HG03378 (cell line): ENCODE measurements at regions not wholly inside any gene's neighbourhood (a gene's known extent, or its start where the extent isn't known, plus 50 kb on each side); places are given as distances from the start of the nearest gene placed in this dataset.

Experiments
- ATAC-seq: cut with Tn5 transposase; IDR thresholded peaks from one replicate; pipeline ENCODE4 v1.9.1; 2021; ENCODE audit warnings: mild to moderate bottlenecking, moderate library complexity; ENCODE audit not compliant: unreplicated experiment

DNA sequence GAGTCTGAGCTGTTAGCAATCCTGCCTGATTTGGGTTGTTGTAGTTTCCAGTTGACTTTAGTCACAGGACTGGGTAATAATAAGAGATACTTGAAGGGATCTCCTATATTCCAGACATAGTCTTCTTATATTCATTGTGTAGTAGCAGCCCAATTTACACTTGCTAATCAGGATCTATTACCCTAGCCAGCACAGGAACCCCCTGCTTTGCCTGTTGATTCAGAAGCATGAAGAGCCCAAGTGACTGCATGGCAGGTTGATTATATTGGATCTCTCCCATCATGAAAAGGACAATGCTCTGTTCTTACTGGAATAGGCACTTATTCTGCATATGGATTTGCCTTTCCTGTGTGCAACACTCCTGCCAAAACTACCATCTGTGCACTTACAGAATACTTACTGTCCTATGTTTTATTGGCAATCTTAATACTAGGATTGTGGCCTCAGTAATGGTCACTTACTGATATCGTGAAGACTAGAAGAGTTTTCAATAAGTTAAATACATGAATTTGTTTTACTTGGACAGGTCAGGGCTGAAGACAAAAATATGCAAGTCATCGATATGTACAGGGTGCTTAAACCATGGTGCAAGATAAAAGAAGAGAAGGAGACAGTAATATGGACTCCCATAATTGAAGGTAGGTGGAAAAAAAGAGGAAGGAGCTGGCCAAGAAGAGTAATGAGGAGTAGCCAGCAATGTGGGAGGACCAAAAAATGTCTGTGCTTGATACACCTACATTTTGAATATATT is 304.1 kb downstream of the MCTP2 start:
- ATAC-seq, result no peak

DNA sequence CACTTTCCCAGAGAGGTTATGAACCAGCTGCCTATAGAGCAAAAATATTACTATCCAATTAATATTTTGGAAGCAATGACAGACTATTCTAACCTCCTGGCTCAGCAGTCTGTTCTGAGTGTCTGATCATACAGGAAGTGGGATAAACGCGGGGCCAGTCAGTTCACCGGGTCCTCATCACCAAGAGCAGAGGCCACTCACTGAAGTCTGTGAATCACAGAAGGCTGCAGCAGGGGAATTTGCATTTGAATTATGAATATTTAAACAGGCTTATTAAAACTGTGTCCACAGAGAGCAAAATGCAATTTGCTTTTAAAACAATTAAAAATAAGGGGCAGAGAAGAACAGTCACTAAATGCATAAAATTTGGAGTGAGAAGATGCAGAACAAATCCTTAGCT is 305.2 kb downstream of the MCTP2 start:
- no peak for ATAC-seq

DNA sequence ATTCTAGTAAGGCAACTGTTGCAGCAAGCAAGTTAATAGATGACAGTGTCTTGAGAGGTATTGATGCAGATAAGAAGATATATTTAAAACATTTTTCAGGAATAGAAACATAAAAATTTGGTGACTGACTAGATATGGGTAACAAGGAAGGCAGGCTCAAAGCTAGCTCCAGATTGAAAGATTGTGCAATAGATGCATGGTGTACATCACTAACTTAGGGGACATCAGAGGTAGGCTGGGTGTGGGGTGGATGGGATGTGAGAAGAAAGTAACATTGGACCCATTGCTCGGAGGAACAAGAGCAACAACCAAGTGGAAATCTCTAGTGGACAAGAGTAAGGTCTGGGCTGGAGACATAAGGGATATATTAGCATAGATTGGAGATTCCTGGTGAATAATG is 306.9 kb downstream of the MCTP2 start:
- ATAC-seq, result no peak

DNA sequence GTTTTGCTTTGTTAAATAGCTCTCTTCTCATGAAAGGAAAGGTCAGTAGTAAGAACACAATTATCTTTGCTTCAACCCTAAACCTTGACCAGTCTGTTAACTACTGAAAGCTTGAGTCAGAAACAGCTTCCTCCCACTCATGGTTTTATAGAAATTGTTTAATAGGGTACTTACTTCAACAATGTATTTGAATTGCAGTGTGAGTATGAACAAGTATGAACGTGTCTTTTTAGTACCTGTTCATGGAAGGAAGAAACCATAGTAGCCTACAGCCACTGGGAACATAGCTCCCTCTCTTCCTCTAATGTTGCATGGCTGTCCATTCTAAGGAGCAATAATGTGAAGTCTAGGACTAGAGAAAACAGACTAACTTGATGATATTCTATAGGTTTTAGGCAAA is 311.0 kb downstream of the MCTP2 start:
- no peak for ATAC-seq

DNA sequence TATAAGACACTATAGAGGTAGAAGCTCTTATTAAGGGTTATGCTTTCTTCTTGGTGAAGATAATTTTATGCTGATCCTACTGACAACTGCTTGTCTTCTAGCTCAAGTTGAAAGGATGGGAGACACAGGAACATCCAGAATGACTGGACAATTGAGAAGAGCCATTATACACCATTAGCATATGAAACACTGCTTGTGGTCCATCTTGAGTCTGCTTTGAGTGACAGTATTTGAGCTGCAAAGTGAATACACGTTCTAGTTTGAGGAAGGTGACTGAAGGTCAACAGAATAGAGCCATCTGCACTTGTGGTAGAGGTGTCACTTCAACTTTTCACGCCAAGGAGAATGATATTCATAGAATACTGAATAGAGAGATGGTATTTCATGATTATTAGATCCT is 315.4 kb downstream of the MCTP2 start:
- ATAC-seq, result no peak

DNA sequence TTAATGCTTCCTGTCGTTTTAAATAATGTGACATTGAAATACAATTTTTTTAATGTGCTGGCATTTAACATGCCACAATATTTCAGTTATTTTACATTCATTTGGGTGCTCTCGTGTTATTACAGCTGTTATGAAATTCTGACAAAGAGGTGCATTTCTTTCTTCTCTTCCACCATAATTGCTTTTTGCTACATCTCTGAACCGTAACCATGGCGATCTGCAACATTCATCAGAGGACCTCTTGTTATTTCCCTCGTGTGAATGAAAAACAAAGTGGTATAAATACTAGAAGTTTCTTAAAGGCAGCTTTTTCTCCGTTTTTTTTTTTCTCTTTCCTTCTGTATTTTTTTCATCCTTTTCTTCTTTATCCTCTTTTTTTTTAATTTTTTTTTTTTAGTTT is 316.4 kb downstream of the MCTP2 start:
- no peak for ATAC-seq

DNA sequence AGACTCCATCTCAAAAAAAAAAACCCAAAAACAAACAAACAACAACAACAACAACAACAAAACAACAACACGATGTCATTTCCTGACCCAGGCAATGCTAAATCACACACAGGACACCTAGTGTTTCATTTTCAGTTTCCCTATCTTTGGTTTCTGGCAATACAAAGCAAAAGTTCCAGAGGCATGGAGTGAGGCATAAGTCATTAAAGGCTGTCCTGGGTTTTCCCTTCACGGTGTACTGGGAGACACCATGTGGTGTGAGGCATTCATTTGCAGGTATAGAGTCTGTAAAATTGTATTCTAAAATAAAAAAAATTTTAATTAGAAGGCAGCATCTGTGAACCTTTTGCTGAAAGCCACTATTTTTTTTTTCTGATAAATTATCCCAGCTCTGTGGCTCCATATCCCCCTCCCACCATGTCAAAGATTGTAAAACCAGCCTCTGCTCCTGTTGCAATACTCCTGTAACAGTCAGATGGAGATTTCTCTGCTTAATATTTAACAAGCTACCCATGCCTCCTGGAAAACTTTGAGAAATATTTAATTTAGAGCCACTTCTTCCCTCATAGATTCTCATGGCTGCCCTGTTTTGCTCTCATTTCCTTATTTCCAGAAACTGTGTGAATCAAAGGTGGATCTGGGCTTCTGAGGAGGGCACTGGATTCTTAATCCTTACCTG is 324.6 kb downstream of the MCTP2 start:
- no peak for ATAC-seq

DNA sequence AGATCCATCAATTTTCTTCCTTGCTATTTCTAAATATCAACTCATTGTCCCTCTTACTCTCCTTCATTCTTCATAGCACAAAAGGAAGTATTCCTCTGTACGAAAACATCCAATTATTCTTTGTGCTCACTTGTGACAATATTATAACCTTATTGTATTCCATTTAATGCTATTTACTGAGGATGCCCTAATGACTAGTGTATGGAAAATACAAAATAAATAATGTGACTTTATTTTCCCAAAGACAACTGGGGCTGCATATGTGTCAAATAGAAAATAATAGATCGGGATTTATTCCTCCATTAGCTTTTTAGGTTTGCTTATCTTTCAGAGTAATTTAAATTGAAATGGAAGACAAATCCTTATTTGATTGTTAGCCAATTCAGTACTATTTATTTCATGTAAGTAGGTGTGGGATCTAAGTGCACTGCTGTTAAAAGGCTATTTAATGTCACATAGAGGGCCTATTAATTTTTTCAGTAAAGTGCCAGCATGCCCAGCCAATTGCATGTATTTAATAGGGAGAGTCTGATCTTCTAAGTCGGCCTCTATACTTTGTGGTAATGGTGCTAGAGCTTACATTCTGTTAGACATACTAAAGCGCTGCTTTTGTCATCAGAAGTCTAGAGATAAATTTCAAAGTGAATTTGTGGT is 329.8 kb downstream of the MCTP2 start:
- no peak for ATAC-seq

DNA sequence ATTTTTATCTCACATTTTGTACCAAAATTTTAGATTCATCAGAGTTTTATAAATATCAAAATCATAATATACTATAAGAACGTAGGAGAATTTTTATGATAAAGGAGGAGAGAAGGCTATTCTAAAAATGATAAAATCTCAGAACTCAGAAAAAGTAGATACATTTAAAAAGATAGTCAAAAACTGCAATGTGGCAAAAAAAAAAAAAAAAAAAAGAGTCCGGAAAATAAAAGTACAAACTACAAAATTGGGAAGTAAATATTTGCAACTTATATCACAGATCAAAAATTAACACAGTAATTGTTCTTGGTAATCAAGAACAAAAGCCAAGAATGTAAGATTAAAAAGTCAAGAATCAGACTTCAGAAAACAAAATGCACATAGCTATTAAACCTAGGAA is 332.1 kb downstream of the MCTP2 start:
- ATAC-seq, result no peak

DNA sequence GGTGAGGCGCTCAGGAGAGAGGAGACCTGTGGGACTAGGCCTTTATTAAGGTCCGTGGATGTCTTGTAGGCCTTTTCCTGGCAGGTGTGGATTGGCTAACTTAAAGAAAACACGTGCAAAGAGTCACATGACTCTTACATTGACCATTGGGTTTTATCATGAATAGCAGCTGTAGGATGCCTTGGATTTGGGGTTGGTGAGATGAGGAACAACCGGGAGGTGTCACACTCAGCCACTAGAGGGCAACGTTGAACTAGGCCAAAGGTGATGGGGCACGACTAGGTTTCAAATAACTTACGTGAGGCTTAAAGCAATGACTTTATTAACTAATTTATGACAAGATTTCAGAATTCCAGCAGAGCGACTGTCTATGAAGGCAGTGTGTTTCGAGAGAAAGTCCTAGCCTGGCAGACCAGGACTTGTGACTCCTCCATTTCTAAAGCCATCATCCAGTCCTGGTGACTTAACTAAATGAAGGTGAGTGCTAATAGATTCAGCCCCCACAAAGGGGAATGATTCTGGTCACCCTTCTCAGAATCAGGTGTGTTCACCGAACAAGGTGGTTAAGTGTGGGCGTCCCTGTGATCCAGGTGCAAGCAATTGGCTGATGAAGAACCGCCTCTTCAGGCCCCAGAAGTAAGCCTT is 345.6 kb downstream of the MCTP2 start:
- peak; percentile 72 for ATAC-seq

DNA sequence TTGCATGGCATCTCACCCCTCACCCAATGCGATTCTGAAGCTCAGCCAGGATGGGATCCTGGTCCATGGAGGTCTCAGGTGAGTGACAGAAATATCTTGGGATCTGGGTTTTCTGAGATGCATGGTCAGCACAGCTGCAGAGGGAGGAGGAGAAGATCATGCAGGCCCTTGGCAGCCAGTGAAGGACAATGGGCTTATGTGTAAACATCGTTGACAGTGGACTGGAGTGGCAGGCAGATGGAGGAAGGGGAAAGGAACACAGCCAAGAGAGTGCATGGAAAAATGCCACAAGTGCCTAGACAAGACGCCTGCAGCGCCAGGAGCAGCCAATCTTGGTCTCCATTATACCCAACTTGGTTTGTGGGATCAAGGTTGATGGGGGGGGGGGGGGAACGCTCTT is 347.9 kb downstream of the MCTP2 start:
- ATAC-seq, result no peak

DNA sequence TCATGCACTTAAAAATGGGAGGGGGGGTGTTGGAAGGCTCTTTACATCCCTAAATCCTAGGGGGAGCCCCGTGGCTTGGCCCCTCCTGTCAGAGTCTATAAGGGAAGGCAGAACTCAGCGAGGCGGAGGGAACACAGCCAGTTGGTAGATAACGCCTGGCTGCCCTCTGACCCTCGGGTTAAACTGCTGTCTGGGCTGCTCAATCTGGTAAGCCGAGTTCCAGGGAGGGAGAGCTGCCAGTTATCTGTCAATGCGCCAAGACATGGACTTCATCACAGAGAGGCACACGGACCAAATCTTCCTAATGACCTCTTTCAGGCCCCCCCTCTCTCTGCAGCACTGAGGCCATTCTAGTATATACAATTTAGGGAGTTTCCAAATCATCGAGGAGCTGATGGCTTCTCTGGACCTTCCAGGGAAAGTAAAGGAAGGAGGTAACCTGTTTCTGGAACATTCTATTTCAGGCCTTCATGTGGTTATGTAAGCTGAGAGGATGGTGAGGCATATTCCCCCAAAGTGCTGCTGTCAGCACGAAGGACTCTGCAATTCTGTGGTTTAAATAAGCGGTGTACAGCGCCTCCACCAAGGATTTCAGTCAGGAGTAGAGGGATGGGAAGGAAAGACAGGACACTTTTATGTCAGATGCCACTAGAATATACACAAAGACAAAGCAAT is 349.0 kb downstream of the MCTP2 start:
- ATAC-seq, result no peak

DNA sequence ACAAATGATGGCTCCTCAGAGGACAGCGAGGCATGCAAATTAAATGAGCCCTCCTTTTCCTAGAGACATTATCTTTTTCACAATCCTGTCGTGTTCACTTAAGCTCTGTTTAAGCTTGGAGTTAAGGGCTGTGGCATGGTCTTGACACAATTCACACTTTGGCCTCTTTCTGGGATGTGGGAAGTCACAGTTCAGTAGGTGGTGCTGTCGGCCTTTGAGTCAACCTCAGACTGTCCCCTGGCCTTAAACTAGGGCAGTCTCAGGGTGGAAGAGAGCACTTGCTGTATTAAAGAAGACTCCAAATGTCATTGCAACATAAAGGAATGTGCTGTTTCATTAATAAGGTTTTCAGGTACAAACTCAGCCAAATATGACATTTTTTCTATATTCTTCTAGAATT is 351.0 kb downstream of the MCTP2 start:
- ATAC-seq, result peak; percentile 41

DNA sequence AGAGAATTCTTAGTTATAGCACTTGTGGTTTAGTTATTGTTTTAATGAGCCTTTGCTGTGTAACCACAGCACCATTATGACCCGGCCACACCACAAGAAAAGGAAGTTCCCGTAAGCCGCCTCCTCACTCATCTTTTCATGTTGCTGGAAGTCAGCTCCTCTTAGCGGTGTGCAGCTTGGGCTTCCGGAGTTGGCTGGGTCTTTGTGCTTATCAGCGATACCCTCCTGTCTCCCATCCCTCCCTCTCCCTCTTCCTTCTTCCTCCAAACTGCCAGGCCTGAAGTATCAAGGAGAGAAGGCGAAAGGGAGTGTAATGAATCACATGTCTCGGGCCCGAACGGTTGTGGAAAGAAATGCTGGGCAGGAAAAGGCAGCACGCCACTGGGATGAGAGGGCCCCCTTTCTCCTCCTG is 353.5 kb downstream of the MCTP2 start:
- peak; percentile 90 for ATAC-seq

DNA sequence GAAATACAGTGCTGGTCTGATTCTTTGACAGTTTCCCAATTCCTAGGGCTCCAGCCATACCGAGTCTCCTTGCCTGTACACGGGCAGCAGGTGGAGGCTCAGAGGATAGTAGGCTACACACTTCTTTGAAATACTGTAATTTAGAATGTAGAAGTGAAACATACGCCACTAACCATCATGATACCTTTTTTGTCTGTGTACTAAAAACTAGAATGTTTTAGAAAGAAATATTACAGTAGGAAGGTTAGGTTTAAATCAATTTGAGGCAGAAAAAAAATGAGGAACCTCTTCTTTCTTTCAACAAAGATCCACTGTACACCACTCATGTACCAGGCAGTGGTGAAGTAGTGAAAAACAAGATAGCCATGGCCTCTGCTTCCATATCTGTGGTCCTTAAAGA is 354.7 kb downstream of the MCTP2 start:
- peak; percentile 64 for ATAC-seq

DNA sequence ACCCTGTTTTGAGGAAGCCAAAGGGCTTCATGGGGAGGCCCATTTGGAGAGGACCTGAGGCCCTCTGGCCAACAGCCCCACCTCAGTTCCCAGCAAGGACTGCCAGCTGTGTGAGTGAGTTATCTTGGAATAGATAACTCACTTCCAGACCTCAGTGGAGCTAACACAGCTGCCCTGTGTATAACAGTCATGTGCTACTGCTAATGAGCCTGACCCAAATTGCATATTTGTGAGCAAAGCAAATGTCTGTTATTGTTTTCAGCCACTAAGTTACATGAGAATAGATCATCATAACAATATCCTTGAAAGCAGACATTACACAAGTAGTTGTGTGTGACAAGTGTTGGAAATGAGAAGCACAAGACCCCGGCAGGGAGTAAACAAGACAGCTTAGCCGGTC is 355.8 kb downstream of the MCTP2 start:
- no peak for ATAC-seq

DNA sequence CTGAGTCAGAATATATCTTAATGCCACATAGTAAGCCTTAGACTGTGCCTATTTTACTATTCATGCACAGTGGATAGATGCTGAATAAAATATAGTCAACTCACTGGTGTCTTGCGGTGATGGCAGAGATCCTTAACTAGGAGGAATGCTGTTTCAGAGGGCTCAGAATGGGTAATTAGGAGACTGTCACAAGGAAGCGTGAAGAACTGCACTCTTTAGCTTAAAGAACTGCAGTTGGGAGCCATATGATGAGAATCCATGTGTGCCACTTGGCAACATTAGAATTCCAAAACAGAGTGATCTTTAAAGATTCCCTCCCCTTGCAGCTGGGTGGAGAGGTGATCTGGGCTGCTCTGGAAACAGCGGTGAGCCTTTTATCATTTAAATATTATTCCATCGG is 357.6 kb downstream of the MCTP2 start:
- no peak for ATAC-seq

DNA sequence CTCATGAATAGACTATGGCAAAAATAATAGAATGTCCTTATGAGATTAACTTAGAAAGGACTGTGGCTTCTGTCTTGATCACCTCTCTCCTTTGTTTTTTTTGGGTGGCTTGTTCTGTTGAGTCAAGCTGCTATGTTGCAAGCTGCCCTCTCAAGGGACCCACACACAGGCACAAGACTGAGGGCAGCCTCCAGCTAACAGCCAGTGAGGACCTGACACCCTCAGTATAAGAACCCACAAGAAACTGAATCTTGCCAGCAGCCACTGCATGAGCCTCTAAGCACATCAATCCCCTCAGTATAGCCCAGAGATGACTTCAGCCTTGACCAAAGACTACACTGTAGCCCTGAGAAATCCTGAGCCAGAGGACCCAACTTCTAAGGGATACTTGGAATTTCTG is 361.1 kb downstream of the MCTP2 start:
- ATAC-seq, result no peak

DNA sequence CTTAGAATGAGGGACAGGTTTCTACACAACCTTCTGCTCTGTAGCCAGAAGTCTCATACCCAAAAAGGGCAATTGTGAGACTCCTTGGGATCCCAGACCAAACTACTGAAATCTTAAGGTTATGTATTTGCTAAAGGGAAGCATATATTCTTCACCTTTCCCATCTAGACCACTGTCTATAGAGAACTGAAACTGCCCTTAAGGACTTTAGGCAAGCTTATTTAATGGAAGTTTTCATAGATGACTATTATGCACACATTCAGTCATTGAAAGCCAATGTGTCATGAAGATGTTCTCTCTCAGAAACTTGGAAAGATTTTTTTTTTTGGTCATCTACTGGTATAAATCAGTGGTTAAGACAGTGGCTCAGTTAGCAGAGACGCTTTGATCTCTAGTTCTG is 365.3 kb downstream of the MCTP2 start:
- ATAC-seq, result no peak

DNA sequence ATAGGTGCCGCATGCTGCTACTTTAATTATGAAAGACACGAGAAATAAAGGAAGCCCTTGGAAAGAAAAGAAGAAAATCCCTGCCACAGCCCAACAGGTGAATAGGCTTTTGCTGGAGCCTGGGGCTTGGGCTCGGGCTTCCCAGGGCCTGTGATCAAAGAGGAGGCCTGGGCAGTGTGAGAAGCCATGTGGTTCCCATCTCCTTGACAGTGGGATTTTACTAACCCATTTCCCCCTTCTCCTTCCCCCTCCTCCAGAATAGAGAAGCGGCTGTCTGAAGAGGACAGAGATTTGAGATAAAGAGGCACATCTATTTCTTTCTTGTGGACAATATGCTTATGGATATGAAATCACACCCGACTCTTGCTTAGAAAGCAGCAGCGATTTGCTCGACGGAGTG is 369.1 kb downstream of the MCTP2 start:
- ATAC-seq, result no peak

DNA sequence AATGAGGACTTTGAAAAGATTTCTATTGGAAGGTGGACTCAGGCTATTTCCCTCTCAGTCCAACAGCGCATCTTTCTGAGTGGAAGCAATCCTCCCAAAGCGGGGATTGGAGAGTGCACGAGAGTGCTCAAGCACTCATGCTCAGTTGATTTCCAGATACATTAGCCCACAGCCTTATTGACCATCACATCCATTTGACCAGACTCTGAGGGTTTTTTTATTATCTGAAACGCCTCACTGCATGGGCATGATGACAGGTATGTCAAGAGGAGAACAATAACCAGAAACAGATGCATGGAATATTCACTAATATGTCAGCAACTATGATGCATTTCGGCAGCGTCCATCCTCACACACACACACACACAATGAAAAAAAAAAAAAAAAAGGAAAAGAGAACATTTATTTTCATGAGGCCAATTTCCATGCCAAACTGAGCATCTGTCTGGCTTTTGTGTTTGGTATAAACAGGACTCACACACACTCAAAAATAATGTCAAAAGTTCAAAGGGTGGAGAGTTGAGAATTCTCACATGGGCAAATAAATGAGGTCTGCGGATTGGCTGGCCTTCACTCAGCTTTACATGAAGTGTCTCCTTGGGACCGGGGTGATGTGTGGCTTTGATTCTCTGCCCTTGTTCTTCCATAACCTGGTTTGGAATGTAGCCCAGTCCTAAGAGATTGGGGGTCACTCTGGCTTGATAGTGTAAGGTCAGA is 371.6 kb downstream of the MCTP2 start:
- ATAC-seq, result no peak
